ENCODE measurements at regions not wholly inside any gene's neighbourhood (a gene's known extent, or its start where the extent isn't known, plus 50 kb on each side); places are given as distances from the start of the nearest gene placed in this dataset.

DNA sequence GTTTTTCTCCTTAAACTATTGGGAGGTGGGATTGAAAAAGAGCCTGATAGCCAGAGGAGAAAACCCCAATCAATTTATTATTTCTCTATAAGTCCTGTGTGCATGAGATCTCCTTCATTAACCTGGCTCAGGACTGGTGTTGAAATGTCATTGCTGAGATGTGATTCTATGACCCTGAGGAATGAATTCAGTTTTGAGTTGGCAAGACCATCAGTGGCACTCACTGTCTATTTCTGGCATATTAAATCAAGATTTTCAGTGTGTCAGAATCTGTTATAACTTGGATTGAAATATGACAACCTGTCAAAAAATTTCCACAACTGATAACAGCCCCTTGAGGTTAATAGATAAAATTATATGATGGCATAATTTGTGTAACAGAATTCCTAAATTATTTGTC lies 431.1 kb downstream of the TFAP2B start:
- no peak for DNase-seq (ENCODE audit: low spot score)

GRCh38 chr6:51250317-51250716 lies 431.6 kb downstream of the TFAP2B start:
- DNase-seq (ENCODE audit: low spot score), result no peak

- no peak for DNase-seq (ENCODE audit: low spot score)
Observed at GRCh38 chr6:51257938-51258337, 439.3 kb downstream of the TFAP2B start.

- no peak for DNase-seq (ENCODE audit: low spot score)
Observed at GRCh38 chr6:51260003-51260402, 441.3 kb downstream of the TFAP2B start.

DNA sequence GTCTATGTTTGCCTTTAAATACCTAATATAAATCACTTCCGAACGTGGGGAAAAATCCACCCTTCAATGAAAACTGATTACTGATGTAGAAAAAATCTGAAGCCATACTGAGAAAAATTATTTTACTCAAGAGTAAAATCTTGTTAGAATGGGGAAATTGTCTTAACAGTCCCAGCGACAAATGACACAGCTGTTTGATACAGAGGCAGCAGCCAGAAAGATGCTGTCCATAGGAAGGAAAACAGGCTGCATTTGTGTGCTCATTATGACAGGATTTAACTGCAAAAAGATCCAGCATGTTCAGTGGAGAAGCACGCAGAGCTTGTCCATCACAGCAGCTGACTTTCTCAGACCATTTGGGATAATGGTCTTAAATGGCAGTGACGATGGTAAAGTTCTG lies 443.0 kb downstream of the TFAP2B start:
- no peak for DNase-seq (ENCODE audit: low spot score)

DNA sequence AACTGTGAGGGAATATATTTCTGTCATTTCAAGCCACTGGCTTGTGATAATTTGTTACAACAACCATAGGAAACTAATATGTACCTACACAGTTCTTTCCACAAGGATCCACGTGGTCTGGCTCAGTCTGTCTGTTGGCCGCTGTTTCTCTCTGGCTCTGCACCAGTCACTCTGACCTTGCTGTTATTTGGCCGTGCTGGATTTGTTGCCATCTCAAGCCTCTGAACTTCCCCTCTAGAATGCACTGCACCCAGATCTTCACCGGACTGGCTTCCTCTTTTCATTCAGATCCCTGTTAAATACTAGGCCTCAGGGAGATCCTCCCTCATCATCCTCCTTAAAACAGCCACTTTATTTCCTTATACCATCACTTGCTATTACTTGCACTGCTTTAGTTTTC lies 446.8 kb downstream of the TFAP2B start:
- no peak for DNase-seq (ENCODE audit: low spot score)

GRCh38 chr6:51266604-51267003 lies 447.9 kb downstream of the TFAP2B start:
- no peak for DNase-seq (ENCODE audit: low spot score)

DNA sequence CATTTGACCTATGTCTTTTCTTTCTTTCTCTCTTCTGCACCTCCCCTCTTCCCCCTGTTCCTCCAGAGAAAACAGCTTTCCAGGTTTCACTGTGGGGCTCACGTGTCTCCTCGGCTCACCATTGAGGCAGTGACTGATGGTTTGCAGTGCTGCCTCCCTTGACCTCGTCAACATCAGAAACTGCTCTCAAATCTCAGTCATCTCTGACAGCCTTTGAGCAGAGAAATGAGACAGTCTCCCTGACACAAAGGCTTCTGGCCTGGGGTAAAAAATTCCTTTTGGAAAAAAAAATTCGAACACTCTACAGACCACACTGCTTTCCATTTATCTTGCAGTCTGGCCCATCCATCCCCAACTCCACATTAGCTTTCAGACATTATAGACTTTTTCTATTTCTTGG lies 450.0 kb downstream of the TFAP2B start:
- DNase-seq (ENCODE audit: low spot score), result no peak

GRCh38 chr6:51269876-51270275 lies 451.2 kb downstream of the TFAP2B start:
- DNase-seq (ENCODE audit: low spot score), result no peak

DNA sequence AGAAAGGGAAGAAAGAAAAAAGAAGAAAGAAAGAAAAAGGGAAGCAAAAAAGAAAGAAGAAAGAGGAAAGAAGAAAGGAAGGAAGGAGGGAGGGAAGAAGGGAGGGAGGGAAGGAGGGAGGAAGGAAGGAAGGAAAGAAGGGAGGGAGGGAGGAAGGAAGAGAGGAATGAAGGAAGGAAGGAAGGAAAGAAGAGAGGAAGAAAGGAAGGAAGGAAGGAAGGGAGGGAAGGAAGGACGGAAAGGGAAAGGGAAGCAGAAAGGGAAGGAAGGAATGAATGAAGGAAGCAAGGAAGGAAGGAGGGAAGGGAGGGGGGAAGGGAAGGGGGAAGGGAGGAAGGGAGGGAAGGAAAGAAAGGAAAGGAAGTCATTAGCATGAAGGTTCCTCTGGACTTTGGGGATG lies 452.9 kb downstream of the TFAP2B start:
- DNase-seq (ENCODE audit: low spot score), result no peak

DNA sequence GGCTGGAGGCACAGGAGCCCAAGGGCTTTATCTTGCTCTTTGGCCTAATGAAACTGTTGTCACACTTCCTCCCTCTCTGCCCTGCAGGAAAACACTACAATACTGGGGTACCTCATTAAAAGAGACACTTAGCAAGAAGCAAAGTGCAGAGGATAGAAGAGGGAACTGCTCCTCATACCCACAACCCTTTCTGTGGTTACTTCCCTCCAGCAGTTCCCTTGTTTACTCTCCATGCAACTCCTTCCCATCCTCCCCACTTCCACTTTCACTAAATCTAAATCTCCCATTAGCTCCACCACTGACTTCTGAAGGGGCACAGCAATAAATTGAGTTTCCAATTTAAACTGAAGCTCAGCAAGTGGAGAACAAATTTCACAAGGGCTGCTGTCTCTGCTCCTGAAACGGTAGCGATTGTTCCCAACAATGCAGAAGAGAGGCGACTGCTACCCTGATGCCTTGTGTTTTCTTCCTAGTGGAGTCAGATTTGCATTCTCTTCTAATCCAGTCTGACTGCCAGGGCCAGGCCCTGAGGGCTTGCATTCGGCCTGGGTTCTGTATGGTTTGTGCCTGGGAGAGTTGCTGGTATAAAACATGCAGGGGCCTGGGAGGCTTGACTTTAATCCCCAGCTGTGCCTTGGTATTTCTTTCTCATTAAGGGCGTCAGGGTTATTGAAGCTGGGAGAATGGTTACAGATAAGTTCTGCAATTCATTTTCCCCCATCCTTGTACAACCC lies 454.7 kb downstream of the TFAP2B start:
- no peak for DNase-seq (ENCODE audit: low spot score)

DNA sequence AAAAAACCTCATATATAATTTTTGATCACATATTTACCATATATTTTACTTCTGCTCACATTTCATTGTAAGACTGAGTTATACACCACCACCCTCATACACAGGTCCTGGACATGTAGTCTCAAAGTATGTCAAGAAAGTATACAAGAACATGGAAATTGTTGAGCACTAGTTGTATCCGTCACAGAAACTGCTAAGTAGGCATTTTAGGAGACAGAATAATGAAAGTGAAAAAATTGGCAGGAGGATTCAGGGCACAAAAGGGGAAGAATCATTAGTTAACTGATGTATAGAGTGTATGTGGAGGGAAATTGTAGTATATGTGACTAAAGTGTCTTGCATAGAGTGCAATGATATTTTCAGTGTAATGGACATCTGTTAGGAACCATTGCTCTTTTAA lies 458.8 kb downstream of the TFAP2B start:
- no peak for DNase-seq (ENCODE audit: low spot score)

- no peak for DNase-seq (ENCODE audit: low spot score)
Observed at GRCh38 chr6:51282026-51282425, 463.4 kb downstream of the TFAP2B start.

DNA sequence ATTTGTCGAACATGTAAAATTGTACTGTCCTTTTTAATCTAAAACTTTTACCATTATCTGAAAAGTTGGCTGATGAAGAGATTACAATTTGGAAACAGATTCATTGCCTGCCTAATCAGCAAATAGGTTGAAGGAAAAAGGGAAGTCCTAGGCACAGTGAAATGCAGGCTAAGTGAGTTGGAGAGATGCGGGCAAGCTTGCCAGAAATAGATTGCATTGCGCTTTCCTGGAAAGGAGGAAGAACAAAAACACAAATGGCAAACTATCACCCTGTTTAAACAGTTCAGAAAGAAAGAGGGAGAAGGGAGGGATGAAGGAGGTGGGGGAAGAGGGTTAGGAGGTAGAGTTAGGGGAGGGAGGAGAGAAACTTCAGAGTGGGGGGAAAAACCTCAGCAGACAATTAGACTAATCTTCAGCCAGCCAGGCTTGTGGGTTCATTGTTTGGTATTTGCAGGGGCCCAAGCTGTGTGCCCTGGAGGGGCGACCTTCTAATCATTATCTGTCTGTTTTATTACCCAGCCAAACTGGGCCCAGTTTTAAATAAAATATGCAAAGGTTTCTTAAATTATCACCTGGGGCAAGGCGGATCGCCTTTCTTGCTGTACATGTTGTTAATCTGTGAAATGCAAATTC lies 465.2 kb downstream of the TFAP2B start:
- DNase-seq (ENCODE audit: low spot score), result no peak

GRCh38 chr6:51285876-51286275 lies 467.2 kb downstream of the TFAP2B start:
- DNase-seq (ENCODE audit: low spot score), result no peak

DNA sequence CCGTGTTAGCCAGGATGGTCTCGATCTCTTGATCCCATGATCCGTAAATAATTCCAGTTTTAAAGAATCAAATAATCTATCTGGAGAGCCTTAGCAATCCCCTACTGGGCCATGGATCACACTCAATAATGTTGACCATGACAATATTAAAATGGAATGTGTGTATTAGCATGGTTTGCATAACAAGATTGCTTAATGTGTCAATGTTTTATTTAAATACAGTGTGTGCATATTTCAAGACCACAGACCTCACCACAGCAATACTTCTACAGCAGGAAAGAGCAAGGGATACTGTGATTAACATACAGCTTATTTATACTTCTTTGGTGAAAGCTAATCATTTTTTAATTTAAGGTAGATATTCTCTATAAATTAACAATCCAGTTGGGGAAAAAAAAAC lies 470.4 kb downstream of the TFAP2B start:
- DNase-seq (ENCODE audit: low spot score), result no peak

DNA sequence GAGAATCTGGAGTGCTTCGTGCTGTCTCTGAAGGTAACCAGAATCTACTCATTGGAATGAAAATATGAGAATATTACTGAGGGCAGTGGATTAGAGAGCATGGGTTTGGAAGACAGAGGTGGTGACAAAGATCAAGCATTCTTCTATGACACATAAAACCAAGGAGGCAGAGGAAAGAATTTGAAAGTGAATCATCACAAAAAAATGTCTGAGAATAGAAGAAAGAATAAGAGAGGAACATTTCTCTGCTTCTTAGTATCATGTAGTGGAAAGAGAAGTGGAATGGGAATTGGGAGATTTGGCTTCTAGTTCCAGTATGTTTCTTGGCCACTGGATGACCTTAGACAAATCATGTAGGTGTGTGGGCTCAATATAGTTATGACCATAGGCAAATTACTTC lies 474.0 kb downstream of the TFAP2B start:
- DNase-seq (ENCODE audit: low spot score), result no peak

- DNase-seq (ENCODE audit: low spot score), result no peak
Observed at GRCh38 chr6:51299621-51300380, 481.1 kb downstream of the TFAP2B start.

- DNase-seq (ENCODE audit: low spot score), result no peak
Observed at GRCh38 chr6:51300510-51300909, 481.8 kb downstream of the TFAP2B start.

GRCh38 chr6:51301962-51302361 lies 483.3 kb downstream of the TFAP2B start:
- no peak for DNase-seq (ENCODE audit: low spot score)

DNA sequence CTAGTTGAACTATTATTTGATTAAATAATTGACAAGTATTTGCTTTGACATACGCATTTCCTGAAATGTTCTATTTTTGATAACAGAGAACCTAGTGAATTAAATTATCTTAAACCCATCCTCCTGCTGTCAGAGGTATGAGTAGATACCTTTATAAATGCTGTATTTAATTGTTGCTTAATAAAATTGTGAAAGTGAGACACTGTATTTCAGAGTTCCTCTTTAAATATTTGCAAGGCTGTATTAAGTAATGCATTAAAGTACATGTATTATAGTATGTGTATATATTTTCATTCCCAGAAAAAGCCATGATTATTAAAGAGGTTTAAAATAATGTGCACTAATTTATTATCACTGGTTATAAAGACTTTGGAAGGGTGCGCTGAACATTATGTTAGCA lies 483.8 kb downstream of the TFAP2B start:
- DNase-seq (ENCODE audit: low spot score), result no peak

DNA sequence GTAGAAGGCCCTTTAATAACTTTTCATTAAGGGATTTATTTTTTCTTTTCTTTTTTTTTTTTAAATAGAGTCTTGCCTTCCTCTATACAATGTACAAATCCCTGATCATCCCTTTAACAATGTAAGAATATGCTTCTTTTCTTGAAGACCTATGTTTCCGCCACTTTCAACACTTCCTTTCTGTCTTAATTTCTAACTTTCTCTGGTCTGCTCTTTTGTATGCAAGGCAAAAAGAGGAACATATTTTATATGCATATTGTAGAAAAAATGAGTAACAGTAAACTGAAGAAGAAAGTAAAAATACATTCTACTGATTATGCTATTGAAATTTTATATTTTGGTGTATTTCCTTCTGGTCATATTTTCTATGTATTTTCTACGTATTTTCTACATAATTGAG lies 484.7 kb downstream of the TFAP2B start:
- DNase-seq (ENCODE audit: low spot score), result no peak

GRCh38 chr6:51314965-51315364 lies 496.3 kb downstream of the TFAP2B start:
- DNase-seq (ENCODE audit: low spot score), result no peak

Data from left forelimb (tissue), 1 donor.